HCT116 (cell line): ENCODE measurements at regions not wholly inside any gene's neighbourhood (a gene's known extent, or its start where the extent isn't known, plus 50 kb on each side); places are given as distances from the start of the nearest gene placed in this dataset.

ENCODE experiments used
- ATAC-seq: fragments of 200-7000 bp; cut with Tn5 transposase; 2 replicates; pipeline ENCODE4 v1.9.1; 2020; ENCODE audit warnings: mild to moderate bottlenecking, moderate library complexity
- BruUV-seq: library from RNA; stranded (reverse); fragments of 400-500 nt; replicated peaks from 2 replicates; lab custom pipeline; 2021; lab: Mats Ljungman, UMichigan
- CTCF ChIA-PET: fragments of 300-600 bp; sonication (Branson Sonifier 250); formaldehyde crosslinking; loops from one replicate; lab custom pipeline; 2021; ENCODE audit warnings: antibody characterized with exemption; lab: Charles Lee
- POLR2A ChIA-PET: fragments of 300-600, 350-600 bp; sonication (Branson Sonifier 250); formaldehyde crosslinking; loops from one replicate; lab custom pipeline; 2021; ENCODE audit warnings: antibody characterized with exemption; lab: Charles Lee
- RAD21 ChIA-PET, 2 experiments: fragments of 300-600 bp; sonication (Branson Sonifier 250); formaldehyde crosslinking; loops; one replicate each; lab custom pipeline; 2023; ENCODE audit warnings: low total read pairs in 2 of 2; ENCODE audit not compliant: uncharacterized antibody in 2 of 2, unreplicated experiment in 2 of 2, low non-redundant PET in 1 of 2; lab: Charles Lee
- DNase-seq: peaks from one replicate; pipeline ENCODE4 v3.0.0-alpha.2; 2010; ENCODE audit warnings: low read depth, low spot score
- H2AFZ ChIP-seq: fragments of 200-600 bp; shearing (Covaris generic), sonication (generic); 2 replicates; pipeline ENCODE4 v1.6.1; 2017; ENCODE audit warnings: low read depth, mixed run types, mixed read lengths, antibody characterized with exemption, low read length; ENCODE audit not compliant: poor library complexity, severe bottlenecking
- H3K27ac ChIP-seq: 2 replicates; pipeline ENCODE4 v1.5.1; 2012; ENCODE audit warnings: low read depth, low read length
- H3K27me3 ChIP-seq: fragments of 200-600 bp; sonication (generic); 2 replicates; pipeline ENCODE4 v1.6.1; 2016; ENCODE audit warnings: mixed run types, low read length, mixed read lengths; ENCODE audit not compliant: insufficient read depth
- H3K36me3 ChIP-seq, 2 experiments: fragments of 200-500 bp in 1 of 2; fragments of 200-600 bp in 1 of 2; sonication (Bioruptor generic) in 1 of 2; sonication (generic) in 1 of 2; 2 replicates each; pipeline versions ENCODE4 v1.5.1 to v1.6.1; 2014 to 2016; ENCODE audit warnings: low read length in 2 of 2, inconsistent platforms in 1 of 2, mixed read lengths in 1 of 2, mixed run types in 1 of 2; ENCODE audit not compliant: insufficient read depth in 2 of 2, control insufficient read depth in 1 of 2
- H3K4me1 ChIP-seq, 2 experiments: fragments of 200-600 bp in 1 of 2; sonication (generic) in 1 of 2; 2 replicates each; pipeline versions ENCODE4 v1.5.1 to v1.6.1; 2012 to 2017; ENCODE audit warnings: low read length in 2 of 2, inconsistent platforms in 1 of 2, mild to moderate bottlenecking in 1 of 2, mixed read lengths in 1 of 2, mixed run types in 1 of 2, moderate library complexity in 1 of 2; ENCODE audit not compliant: insufficient read depth in 2 of 2, control insufficient read depth in 1 of 2
- H3K4me2 ChIP-seq: fragments of 200-600 bp; sonication (generic); 2 replicates; pipeline ENCODE4 v1.6.1; 2017; ENCODE audit warnings: mixed run types, low read length, mixed read lengths
- H3K4me3 ChIP-seq, 2 experiments: fragments of 200-600 bp in 1 of 2; sonication (generic) in 1 of 2; replicated peaks in 1 of 2; 2 replicates each; pipeline ENCODE4 v1.5.1; 2011 to 2016; ENCODE audit warnings: low read length in 2 of 2, control low read depth in 1 of 2, low read depth in 1 of 2, mild to moderate bottlenecking in 1 of 2, mixed read lengths in 1 of 2, mixed run types in 1 of 2
- H3K79me2 ChIP-seq: fragments of 200-600 bp; sonication (generic); 2 replicates; pipeline ENCODE4 v1.6.1; 2017; ENCODE audit warnings: mild to moderate bottlenecking, mixed run types, low read length, moderate library complexity, mixed read lengths; ENCODE audit not compliant: insufficient read depth
- H3K9ac ChIP-seq: fragments of 200-600 bp; sonication (generic); 2 replicates; pipeline ENCODE4 v1.6.1; 2016; ENCODE audit warnings: low read length, mixed read lengths
- H3K9me2 ChIP-seq: fragments of 200-600 bp; sonication (generic), shearing (Covaris generic); 2 replicates; pipeline ENCODE4 v1.6.1; 2017; ENCODE audit warnings: mixed run types, mild to moderate bottlenecking, moderate library complexity; ENCODE audit not compliant: insufficient read depth
- H3K9me3 ChIP-seq, 2 experiments: fragments of 200-500 bp in 1 of 2; fragments of 200-600 bp in 1 of 2; sonication (Bioruptor generic) in 1 of 2; sonication (generic) in 1 of 2; 2 replicates each; pipeline ENCODE4 v1.6.1; 2014 to 2017; ENCODE audit warnings: low read length in 2 of 2, mixed read lengths in 2 of 2, inconsistent platforms in 1 of 2, low read depth in 1 of 2, mild to moderate bottlenecking in 1 of 2, mixed run types in 1 of 2, moderate library complexity in 1 of 2; ENCODE audit not compliant: control insufficient read depth in 1 of 2, insufficient read depth in 1 of 2
- H4K20me1 ChIP-seq: fragments of 200-600 bp; sonication (generic), shearing (Covaris generic); 2 replicates; pipeline ENCODE4 v1.6.1; 2017; ENCODE audit warnings: mixed run types, mild to moderate bottlenecking, moderate library complexity; ENCODE audit not compliant: insufficient read depth
- ELF1 ChIP-seq: IDR thresholded peaks from 2 replicates; pipeline ENCODE4 v1.6.1; 2012; ENCODE audit warnings: low read depth, borderline replicate concordance
- EZH2 ChIP-seq: fragments of 200-600 bp; sonication (generic); IDR thresholded peaks from 2 replicates; pipeline ENCODE4 v1.6.1; 2017; ENCODE audit warnings: antibody characterized with exemption, mixed run types
- EZH2phosphoT487 ChIP-seq: fragments of 200-600 bp; IDR thresholded peaks from 2 replicates; pipeline ENCODE4 v1.6.1; 2018; ENCODE audit warnings: antibody characterized with exemption, borderline replicate concordance
- FOSL1 ChIP-seq: IDR thresholded peaks from 2 replicates; pipeline ENCODE4 v1.6.1; 2012; ENCODE audit warnings: low read depth
- JUND ChIP-seq: IDR thresholded peaks from 2 replicates; pipeline ENCODE4 v1.6.1; 2012
- POLR2AphosphoS5 ChIP-seq: IDR thresholded peaks from 2 replicates; pipeline ENCODE4 v1.6.1; 2011; ENCODE audit warnings: mild to moderate bottlenecking, low read depth, low read length, moderate library complexity
- RAD21 ChIP-seq: IDR thresholded peaks from 2 replicates; pipeline ENCODE4 v1.6.1; 2012; ENCODE audit warnings: low read depth, mild to moderate bottlenecking
- SIN3A ChIP-seq: IDR thresholded peaks from 2 replicates; pipeline ENCODE4 v1.6.1; 2012; ENCODE audit warnings: low read depth
- SP1 ChIP-seq: IDR thresholded peaks from 2 replicates; pipeline ENCODE4 v1.6.1; 2012; ENCODE audit warnings: low read depth
- TCF7L2 ChIP-seq: IDR thresholded peaks from 2 replicates; pipeline ENCODE4 v1.7.0; 2011; ENCODE audit warnings: borderline replicate concordance, inconsistent platforms; ENCODE audit not compliant: insufficient read depth, insufficient read length; ENCODE audit errors: extremely low read depth
- YY1 ChIP-seq: IDR thresholded peaks from 2 replicates; pipeline ENCODE4 v1.6.1; 2011; ENCODE audit warnings: low read length, low read depth, moderate library complexity, mild to moderate bottlenecking; ENCODE audit not compliant: insufficient replicate concordance; ENCODE audit errors: extremely low read depth
- ZFX ChIP-seq: fragments of 450-650 bp; IDR thresholded peaks from 2 replicates; pipeline ENCODE4 v1.6.1; 2017
- ZNF274 ChIP-seq: fragments of 200-500 bp; sonication (Bioruptor generic); IDR thresholded peaks from 2 replicates; pipeline ENCODE4 v1.6.1; 2014; ENCODE audit warnings: mild to moderate bottlenecking, low read depth, low read length, inconsistent platforms
- intact Hi-C: fragments of 100-400 bp; cut with micrococcal nuclease; formaldehyde crosslinking; loops from 2 replicates; pipeline ENCODE4 v1.10.0; 2022
- TF ChIP-seq, protein P1 (sequence below): IDR thresholded peaks from 2 replicates; pipeline ENCODE4 v1.6.1; 2012
- TF ChIP-seq, protein P2 (sequence below): IDR thresholded peaks from 2 replicates; pipeline ENCODE4 v1.6.1; 2012; ENCODE audit warnings: low read depth

DNA sequence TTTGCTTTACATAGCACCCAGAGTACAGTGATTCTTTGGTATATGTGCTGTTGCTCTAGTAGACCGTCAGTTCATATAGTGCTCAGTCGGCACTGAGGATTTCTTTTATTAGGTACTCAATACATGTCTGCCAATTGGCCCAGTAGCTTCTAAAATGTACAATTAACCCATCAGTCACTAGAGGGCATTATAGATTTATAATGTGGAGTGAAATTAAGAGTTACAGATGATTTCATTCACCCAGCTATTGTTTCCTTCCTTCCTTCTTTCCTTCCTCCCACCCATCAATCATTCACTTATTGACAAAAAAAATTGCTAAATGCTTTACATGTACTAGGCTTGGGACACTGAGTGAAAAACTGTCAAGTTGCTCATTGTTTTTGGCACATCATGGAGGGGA is 263.6 kb upstream of the USP24 start (continued):
- TF ChIP-seq YY1 (no peak), JUND (no peak), FOSL1 (no peak)
- TF ChIP-seq, all 23 proteins: peak for 3

DNA sequence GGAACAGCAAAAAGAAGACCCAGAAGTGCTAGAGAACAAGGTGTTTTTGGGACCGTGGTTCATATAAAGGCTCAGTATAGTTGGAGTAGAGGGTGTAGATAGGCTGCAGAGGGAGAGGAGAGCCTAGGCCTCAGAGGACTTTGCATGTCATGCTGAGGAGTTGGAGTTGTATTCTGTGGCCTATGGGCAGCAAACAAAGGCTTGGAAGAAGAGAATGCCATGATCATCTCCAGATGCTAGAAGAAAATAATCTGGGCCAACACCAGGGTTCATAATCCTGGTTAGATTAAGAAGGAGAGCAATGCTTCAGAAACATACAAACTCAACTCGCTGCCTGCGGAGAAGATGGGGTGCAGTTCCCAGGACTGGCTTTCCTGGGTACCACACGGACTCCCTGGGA is 262.8 kb upstream of the USP24 start:
- Histone ChIP-seq H3K4me2 (no peak overlapping the region), H2AFZ (no peak overlapping the region), H3K9ac (no peak overlapping the region), H3K27me3 (no peaks in the 10 kb centered on the region), H3K79me2 (no peaks in the 10 kb centered on the region), H3K4me3 (no peak overlapping the region), H3K4me1 (peaks cover 5 to 20% of the 10 kb centered on the region in 2 experiments; a peak in 3 of 4 replicates), H4K20me1 (no peaks in the 10 kb centered on the region), H3K9me3 (no peaks in the 10 kb centered on the region), H3K27ac (no peak overlapping the region), H3K36me3 (no peaks in the 10 kb centered on the region), H3K9me2 (no peaks in the 10 kb centered on the region)
- ATAC-seq (no peak), DNase-seq (no peak)
- no TSS peak for BruUV-seq
- TF ChIP-seq ZFX (0 out of 2 replicates have a peak, but pooled peaks have one; percentile 16), JUND (no peak)
- ChIA-PET RAD21 (no interaction called here), POLR2A (interaction anchor here (1.1 kb wide), 1 partner anchor 13 kb away, joined by 3 read pairs; no protein-coding TSS in a partner anchor), CTCF (interaction anchor here (0.7 to 2.5 kb wide), 5 partner anchors 99 to 1107 kb away, joined by 3 to 16 read pairs (median 9); no protein-coding TSS in a partner anchor)
- intact Hi-C loops = loop anchor here (2.0 to 10.0 kb wide), 2 partner anchors 417 to 1107 kb away; no protein-coding TSS in a partner anchor

DNA sequence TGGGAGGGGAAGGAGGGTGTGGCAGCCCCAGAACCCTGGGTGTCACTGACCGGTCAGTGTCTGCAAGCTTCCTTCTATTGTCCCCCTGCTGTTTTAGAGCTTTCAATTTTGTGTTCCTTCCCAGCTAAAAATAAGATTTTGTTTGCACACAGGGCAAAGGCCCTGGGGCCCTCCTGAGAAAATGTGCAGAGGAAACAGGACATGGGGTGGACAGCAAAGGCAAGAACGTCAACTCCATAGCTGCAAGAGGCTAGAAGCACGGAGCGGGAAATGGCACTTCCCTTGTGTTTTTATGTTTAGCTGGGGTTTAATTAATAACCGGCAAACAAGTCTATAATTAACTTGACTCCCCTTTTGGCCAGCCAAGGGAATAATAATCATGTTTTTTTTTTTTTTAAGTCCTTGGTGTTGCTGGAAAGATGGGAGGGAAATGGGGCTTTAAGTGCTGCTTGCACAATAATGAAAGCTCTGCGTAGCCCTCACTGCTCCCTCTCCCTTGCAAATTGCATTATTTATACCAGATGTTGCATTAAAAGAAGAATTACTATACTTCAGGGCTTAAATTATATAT is 261.4 kb upstream of the USP24 start:
- Histone ChIP-seq H3K79me2 (no peaks in the 10 kb centered on the region), H3K9me2 (no peaks in the 10 kb centered on the region), H2AFZ (no peak overlapping the region), H3K27me3 (no peaks in the 10 kb centered on the region), H3K4me3 (no peak overlapping the region), H3K36me3 (no peaks in the 10 kb centered on the region), H3K4me1 (peaks cover 13 to 31% of the 10 kb centered on the region in 2 experiments; a peak in 3 of 4 replicates), H3K9ac (no peak overlapping the region), H3K27ac (no peak overlapping the region), H3K4me2 (no peak overlapping the region), H3K9me3 (no peaks in the 10 kb centered on the region), H4K20me1 (no peaks in the 10 kb centered on the region)
- no TSS peak for BruUV-seq
- CTCF ChIA-PET = interaction anchor here (0.6 kb wide), 1 partner anchor 106 kb away, joined by 3 read pairs; no protein-coding TSS in a partner anchor
- intact Hi-C loops = loop anchor here (10.0 kb wide), 1 partner anchor 418 kb away; no protein-coding TSS in a partner anchor
- RAD21 ChIA-PET = no interaction called here
- DNase-seq (no peak), ATAC-seq (no peak)
- POLR2A ChIA-PET = no interaction called here
- no peak for TF ChIP-seq SP1
- TF ChIP-seq, protein P1, sequence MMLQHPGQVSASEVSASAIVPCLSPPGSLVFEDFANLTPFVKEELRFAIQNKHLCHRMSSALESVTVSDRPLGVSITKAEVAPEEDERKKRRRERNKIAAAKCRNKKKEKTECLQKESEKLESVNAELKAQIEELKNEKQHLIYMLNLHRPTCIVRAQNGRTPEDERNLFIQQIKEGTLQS = no peak
- TF ChIP-seq ZNF274 = no peak
- TF ChIP-seq SIN3A = no peak
- TF ChIP-seq TCF7L2 = no peak
- TF ChIP-seq ELF1 = no peak
- TF ChIP-seq ZFX = no peak
- TF ChIP-seq, protein P2, sequence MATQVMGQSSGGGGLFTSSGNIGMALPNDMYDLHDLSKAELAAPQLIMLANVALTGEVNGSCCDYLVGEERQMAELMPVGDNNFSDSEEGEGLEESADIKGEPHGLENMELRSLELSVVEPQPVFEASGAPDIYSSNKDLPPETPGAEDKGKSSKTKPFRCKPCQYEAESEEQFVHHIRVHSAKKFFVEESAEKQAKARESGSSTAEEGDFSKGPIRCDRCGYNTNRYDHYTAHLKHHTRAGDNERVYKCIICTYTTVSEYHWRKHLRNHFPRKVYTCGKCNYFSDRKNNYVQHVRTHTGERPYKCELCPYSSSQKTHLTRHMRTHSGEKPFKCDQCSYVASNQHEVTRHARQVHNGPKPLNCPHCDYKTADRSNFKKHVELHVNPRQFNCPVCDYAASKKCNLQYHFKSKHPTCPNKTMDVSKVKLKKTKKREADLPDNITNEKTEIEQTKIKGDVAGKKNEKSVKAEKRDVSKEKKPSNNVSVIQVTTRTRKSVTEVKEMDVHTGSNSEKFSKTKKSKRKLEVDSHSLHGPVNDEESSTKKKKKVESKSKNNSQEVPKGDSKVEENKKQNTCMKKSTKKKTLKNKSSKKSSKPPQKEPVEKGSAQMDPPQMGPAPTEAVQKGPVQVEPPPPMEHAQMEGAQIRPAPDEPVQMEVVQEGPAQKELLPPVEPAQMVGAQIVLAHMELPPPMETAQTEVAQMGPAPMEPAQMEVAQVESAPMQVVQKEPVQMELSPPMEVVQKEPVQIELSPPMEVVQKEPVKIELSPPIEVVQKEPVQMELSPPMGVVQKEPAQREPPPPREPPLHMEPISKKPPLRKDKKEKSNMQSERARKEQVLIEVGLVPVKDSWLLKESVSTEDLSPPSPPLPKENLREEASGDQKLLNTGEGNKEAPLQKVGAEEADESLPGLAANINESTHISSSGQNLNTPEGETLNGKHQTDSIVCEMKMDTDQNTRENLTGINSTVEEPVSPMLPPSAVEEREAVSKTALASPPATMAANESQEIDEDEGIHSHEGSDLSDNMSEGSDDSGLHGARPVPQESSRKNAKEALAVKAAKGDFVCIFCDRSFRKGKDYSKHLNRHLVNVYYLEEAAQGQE = no peak
- TF ChIP-seq FOSL1 = no peak
- TF ChIP-seq RAD21 = no peak
- no peak for TF ChIP-seq POLR2AphosphoS5
- TF ChIP-seq JUND = no peak
- TF ChIP-seq EZH2phosphoT487 = no peak
- no peak for TF ChIP-seq EZH2
